HUES48 (cell line): ENCODE measurements at regions not wholly inside any gene's neighbourhood (a gene's known extent, or its start where the extent isn't known, plus 50 kb on each side); places are given as distances from the start of the nearest gene placed in this dataset.

Experiments used
- H3K27ac ChIP-seq: one replicate; pipeline ENCODE4 v1.7.0; 2013; ENCODE audit warnings: low read depth, low read length, inconsistent platforms
- H3K27me3 ChIP-seq: 2 replicates; pipeline ENCODE4 v1.6.1; 2013; ENCODE audit warnings: mild to moderate bottlenecking, low read length; ENCODE audit not compliant: control insufficient read depth, insufficient read depth
- H3K36me3 ChIP-seq: 2 replicates; pipeline ENCODE4 v1.6.1; 2013; ENCODE audit warnings: low read length; ENCODE audit not compliant: control insufficient read depth, insufficient read depth
- H3K4me1 ChIP-seq: 2 replicates; pipeline ENCODE4 v1.6.1; 2013; ENCODE audit warnings: mild to moderate bottlenecking, low read length; ENCODE audit not compliant: control insufficient read depth, insufficient read depth
- H3K4me3 ChIP-seq: 2 replicates; pipeline ENCODE4 v1.5.1; 2013; ENCODE audit warnings: mild to moderate bottlenecking, low read depth, low read length
- H3K9ac ChIP-seq: 2 replicates; pipeline ENCODE4 v1.6.1; 2013; ENCODE audit warnings: mild to moderate bottlenecking, low read depth, low read length, moderate library complexity
- H3K9me3 ChIP-seq: 2 replicates; pipeline ENCODE4 v1.6.1; 2013; ENCODE audit warnings: low read length; ENCODE audit not compliant: control insufficient read depth, insufficient read depth

- Histone ChIP-seq H3K4me3 (no peak overlapping the region), H3K27ac (no peak overlapping the region), H3K4me1 (peaks cover 9% of the 10 kb centered on the region), H3K36me3 (no peaks in the 10 kb centered on the region), H3K9me3 (no peaks in the 10 kb centered on the region), H3K9ac (no peak overlapping the region), H3K27me3 (no peaks in the 10 kb centered on the region)
Measured at GRCh38 chr4:3353752-3354454, 61.1 kb downstream of the RGS12 start.

GRCh38 chr4:3354455-3354811, 61.6 kb downstream of the RGS12 start:
- Histone ChIP-seq H3K4me1 (peaks cover 4% of the 10 kb centered on the region; the same call in 1 of the 2 replicates), H3K27ac (no peak overlapping the region), H3K4me3 (no peak overlapping the region), H3K36me3 (no peaks in the 10 kb centered on the region), H3K27me3 (no peaks in the 10 kb centered on the region), H3K9ac (no peak overlapping the region), H3K9me3 (no peaks in the 10 kb centered on the region)

- Histone ChIP-seq H3K27me3 (no peaks in the 10 kb centered on the region), H3K9ac (no peak overlapping the region), H3K4me1 (no peaks in the 10 kb centered on the region), H3K9me3 (no peaks in the 10 kb centered on the region), H3K4me3 (no peak overlapping the region), H3K27ac (no peak overlapping the region), H3K36me3 (no peaks in the 10 kb centered on the region)
Measured at GRCh38 chr4:3355266-3355748, 62.5 kb downstream of the RGS12 start.

DNA sequence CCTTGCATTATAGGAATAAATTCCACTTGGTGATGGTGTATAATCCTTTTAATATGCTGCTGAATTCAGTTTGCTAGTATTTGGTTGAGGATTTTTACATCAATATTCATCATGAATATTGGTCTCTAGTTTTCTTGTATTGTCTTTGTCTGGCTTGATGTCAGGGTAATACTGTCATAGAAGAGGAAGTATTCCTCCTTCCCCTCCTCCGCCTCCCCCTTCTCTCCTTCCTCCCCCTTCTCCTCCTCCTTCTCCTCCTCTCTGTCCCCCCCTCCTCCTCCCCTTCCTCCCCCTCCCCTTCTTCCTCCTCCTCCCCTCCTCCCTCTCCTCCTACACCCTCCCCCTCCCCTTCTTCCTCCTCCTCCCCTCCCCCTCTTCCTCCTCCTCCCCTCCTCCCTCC, 65.8 kb downstream of the RGS12 start:
- Histone ChIP-seq H3K27me3 (no peaks in the 10 kb centered on the region), H3K27ac (no peak overlapping the region), H3K4me1 (no peaks in the 10 kb centered on the region), H3K9ac (no peak overlapping the region), H3K4me3 (no peak overlapping the region), H3K36me3 (no peaks in the 10 kb centered on the region), H3K9me3 (no peaks in the 10 kb centered on the region)

DNA sequence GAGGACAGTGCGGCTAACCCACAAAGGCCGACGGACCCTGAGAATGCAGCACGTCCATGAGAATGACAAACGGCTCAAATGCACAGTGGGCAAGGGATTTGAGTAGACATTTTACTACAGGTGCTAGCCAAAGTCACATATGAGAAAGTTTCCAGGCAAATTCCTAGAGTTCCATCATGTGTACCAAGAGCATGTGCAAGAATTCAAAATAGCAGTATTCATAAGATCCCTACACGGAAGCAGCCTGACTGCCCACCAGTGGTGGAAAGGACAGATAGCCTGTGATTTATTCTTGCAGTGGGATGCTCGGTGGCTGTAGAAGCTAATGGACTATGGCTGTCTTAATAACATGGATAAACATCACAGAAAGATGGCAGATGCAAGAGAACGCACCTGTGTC, 68.0 kb downstream of the RGS12 start:
- Histone ChIP-seq H3K9ac (no peak overlapping the region), H3K36me3 (no peaks in the 10 kb centered on the region), H3K4me3 (no peak overlapping the region), H3K4me1 (no peaks in the 10 kb centered on the region), H3K27ac (no peak overlapping the region), H3K9me3 (no peaks in the 10 kb centered on the region), H3K27me3 (no peaks in the 10 kb centered on the region)

DNA sequence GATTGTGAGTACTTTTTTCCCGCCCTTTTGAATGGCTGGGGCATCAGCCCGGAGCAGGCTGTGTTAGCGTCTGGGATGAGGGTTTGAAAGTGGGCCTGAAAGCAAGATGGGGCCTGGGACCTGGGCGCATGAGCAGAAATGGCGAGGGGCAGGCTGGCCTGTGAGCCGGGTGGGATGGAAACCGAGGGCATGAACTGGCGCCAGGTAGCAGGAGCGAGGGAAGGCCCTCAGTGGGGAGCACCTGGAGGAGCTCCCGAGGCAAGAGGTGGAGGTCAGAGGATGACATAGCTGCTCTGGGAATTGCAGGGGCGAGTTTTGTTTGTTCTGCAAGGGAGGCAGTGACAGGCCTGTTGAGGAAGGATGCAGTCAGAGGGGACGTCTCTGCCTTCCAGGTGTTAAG, 68.6 kb downstream of the RGS12 start:
- H3K36me3 ChIP-seq = no peaks in the 10 kb centered on the region
- H3K27me3 ChIP-seq = no peaks in the 10 kb centered on the region
- no peak overlapping the region for H3K27ac ChIP-seq
- H3K4me1 ChIP-seq = no peaks in the 10 kb centered on the region
- no peak overlapping the region for H3K4me3 ChIP-seq
- no peaks in the 10 kb centered on the region for H3K9me3 ChIP-seq
- H3K9ac ChIP-seq = no peak overlapping the region

DNA sequence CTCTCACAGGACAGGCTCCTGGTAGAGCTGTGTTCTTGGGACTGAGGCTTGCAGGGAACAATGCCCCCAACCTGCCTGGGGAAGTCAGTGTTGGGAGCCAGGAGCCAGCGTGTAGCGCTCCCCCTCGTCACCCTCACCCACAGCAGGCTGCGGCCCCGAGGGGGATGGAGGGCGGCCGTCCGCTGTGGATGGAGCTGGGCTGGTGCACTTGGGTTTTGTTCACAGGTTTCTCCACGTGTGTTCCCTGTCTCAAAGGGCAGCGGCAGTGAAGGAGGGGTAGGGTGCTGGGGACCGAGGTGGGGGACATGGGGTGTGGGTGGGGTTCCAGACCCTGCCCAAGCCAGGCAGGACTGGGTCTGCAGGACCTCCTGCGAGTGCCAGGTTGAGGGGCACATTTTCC, 69.1 kb downstream of the RGS12 start:
- Histone ChIP-seq H3K4me3 (no peak overlapping the region), H3K27ac (no peak overlapping the region), H3K9ac (no peak overlapping the region), H3K9me3 (no peaks in the 10 kb centered on the region), H3K4me1 (no peaks in the 10 kb centered on the region), H3K27me3 (no peaks in the 10 kb centered on the region), H3K36me3 (no peaks in the 10 kb centered on the region)

DNA sequence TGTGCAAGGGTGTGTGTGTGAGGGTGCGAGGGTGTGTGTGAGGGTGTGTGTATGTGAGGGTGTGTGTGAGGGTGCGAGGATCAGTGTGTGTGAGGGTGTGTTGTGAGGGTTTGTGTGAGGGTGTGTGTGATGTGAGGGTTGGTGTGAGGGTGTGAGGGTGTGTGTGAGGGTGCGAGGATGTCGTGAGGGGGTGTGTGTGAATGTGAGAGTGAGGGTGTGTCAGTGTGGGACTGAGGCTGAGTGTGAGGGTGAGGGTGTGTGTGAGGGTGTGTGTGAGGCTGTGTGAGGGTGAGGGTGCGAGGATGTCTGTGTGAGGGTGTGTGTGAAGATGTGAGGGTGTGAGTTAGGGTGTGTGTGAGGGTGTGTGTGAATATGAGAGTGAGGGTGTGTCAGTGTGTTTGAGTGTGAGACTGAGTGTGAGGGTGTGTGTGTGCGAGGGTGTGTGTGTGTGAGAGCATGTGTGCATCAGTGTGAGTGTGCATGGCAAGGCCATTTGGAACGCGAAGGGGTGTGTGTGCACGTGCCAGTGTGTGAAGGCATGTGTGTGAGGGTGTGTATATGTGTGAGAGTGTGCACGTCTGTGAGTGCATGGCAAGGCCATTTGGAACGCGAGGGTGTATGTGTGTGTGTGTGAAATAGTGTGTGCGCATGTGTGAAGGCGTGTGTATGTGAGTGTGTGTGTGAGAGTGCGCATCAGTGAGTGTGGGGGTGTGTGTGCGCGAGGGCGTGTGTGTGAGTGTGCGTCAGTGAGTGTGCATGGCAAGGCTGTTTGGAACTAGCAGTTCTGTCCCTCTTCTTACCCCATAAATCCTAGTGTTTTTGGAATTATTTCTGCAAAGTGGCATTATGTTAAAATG, 69.8 kb downstream of the RGS12 start:
- no peak overlapping the region for H3K9ac ChIP-seq
- H3K4me3 ChIP-seq = no peak overlapping the region
- no peaks in the 10 kb centered on the region for H3K36me3 ChIP-seq
- H3K4me1 ChIP-seq = no peaks in the 10 kb centered on the region
- no peaks in the 10 kb centered on the region for H3K9me3 ChIP-seq
- no peaks in the 10 kb centered on the region for H3K27me3 ChIP-seq
- H3K27ac ChIP-seq = no peak overlapping the region

- Histone ChIP-seq H3K27me3 (no peaks in the 10 kb centered on the region), H3K9ac (no peak overlapping the region)
Measured at GRCh38 chr4:3363411-3364141, 70.8 kb downstream of the RGS12 start.

GRCh38 chr4:3364199-3364598, 71.4 kb downstream of the RGS12 start:
- 0 out of 2 replicates have a peak, but pooled peaks cover 4% of the 10 kb centered on the region for H3K27me3 ChIP-seq
- H3K4me3 ChIP-seq = no peak overlapping the region
- H3K36me3 ChIP-seq = no peaks in the 10 kb centered on the region
- H3K27ac ChIP-seq = no peak overlapping the region
- no peaks in the 10 kb centered on the region for H3K9me3 ChIP-seq
- no peak overlapping the region for H3K9ac ChIP-seq
- peaks cover 4% of the 10 kb centered on the region for H3K4me1 ChIP-seq

More at GRCh38 chr4:3363411-3364141, 70.8 kb downstream of the RGS12 start:
- no peaks in the 10 kb centered on the region for H3K9me3 ChIP-seq
- H3K4me3 ChIP-seq = no peak overlapping the region
- no peaks in the 10 kb centered on the region for H3K4me1 ChIP-seq
- no peak overlapping the region for H3K27ac ChIP-seq
- H3K36me3 ChIP-seq = no peaks in the 10 kb centered on the region
